Left ventricle myocardium inferior (tissue), 1 donor: ENCODE measurements at regions not wholly inside any gene's neighbourhood (a gene's known extent, or its start where the extent isn't known, plus 50 kb on each side); places are given as distances from the start of the nearest gene placed in this dataset.

Experiments used
- DNase-seq: peaks from one replicate; pipeline ENCODE4 v3.0.0-alpha.2; 2020
- H3K27ac ChIP-seq: fragments of 200-600 bp; replicated peaks from 2 replicates; pipeline ENCODE4 v1.8.0; 2021
- H3K27me3 ChIP-seq: fragments of 200-600 bp; 2 replicates; pipeline ENCODE4 v1.8.0; 2021; ENCODE audit warnings: low read depth
- H3K36me3 ChIP-seq: fragments of 200-600 bp; 2 replicates; pipeline ENCODE4 v1.8.0; 2021
- H3K4me1 ChIP-seq: fragments of 200-600 bp; 2 replicates; pipeline ENCODE4 v1.8.0; 2021
- H3K4me3 ChIP-seq: fragments of 200-600 bp; 2 replicates; pipeline ENCODE4 v1.8.0; 2021; ENCODE audit warnings: mild to moderate bottlenecking, moderate library complexity
- H3K9me3 ChIP-seq: fragments of 200-600 bp; replicated peaks from 2 replicates; pipeline ENCODE4 v1.8.0; 2021
- CTCF ChIP-seq: fragments of 200-600 bp; IDR thresholded peaks from 2 replicates; pipeline ENCODE4 v1.8.0; 2021; ENCODE audit warnings: antibody characterized with exemption, mild to moderate bottlenecking, borderline replicate concordance
- intact Hi-C: fragments of 100-400 bp; cut with micrococcal nuclease; formaldehyde crosslinking; loops from one replicate; pipeline ENCODE4 v1.11.0; 2022
- donor health status: DM: no; HTN: yes; CAD: no; lungs with severe emphysema.

- H3K36me3 ChIP-seq: no peaks in the 10 kb centered on the region
- no peak for DNase-seq
- no peak overlapping the region for H3K4me3 ChIP-seq
- intact Hi-C loops: no loop called here
- H3K9me3 ChIP-seq: no peaks in the 10 kb centered on the region
- peaks cover 31% of the 10 kb centered on the region for H3K4me1 ChIP-seq
- no peaks in the 10 kb centered on the region for H3K27me3 ChIP-seq
- H3K27ac ChIP-seq: no peak overlapping the region
- no peak for TF ChIP-seq CTCF
Observed at GRCh38 chr2:37795938-37796337, 124.5 kb upstream of the CDC42EP3 start.

DNA sequence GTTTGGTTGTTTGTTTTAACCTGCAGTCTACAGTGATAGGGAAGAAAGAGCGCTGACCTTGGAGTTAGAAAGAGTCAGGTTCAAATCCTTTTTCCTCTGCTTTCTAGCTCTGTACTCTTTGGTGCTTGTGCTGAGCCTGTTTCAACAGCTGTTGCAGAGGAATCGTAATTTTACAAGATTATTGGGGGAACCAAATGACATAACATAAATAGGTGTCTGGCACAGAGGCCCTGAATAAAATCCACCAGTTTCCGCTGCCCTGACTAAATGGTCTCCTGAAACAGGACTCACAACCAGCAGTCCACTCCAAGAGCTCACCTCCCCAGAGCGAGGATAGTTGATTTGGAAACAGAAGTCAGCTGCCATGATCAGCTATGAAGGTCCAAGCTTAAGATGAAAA lies 125.0 kb upstream of the CDC42EP3 start:
- H3K9me3 ChIP-seq: no peaks in the 10 kb centered on the region
- no peak for TF ChIP-seq CTCF
- no peaks in the 10 kb centered on the region for H3K36me3 ChIP-seq
- H3K27ac ChIP-seq: no peak overlapping the region
- peaks cover 31% of the 10 kb centered on the region for H3K4me1 ChIP-seq
- intact Hi-C loops: no loop called here
- no peak overlapping the region for H3K4me3 ChIP-seq
- no peaks in the 10 kb centered on the region for H3K27me3 ChIP-seq
- DNase-seq: no peak

DNA sequence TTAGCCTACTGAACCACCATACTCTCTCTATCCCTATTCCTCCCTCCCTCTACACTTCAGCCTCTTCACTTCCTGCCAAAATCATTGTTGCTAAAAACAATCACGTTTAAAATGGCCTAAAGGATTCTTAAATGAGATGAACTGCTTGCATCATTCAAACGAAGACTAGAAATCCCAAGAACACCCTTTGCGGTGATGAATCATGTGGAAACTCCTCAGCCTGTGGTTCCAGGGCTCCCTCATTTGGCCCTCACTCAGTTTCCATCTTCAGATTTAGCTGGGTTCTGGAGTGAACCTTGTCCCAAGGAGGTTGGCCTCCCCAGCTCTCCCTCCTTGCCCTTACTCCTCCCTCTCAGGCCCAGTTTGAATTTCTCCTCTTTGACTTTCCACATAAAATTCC lies 125.6 kb upstream of the CDC42EP3 start:
- Histone ChIP-seq H3K4me3 (no peak overlapping the region), H3K9me3 (no peaks in the 10 kb centered on the region), H3K4me1 (peaks cover 30% of the 10 kb centered on the region), H3K27ac (no peak overlapping the region), H3K36me3 (no peaks in the 10 kb centered on the region), H3K27me3 (no peaks in the 10 kb centered on the region)
- no peak for TF ChIP-seq CTCF
- intact Hi-C loops: no loop called here
- no peak for DNase-seq

DNA sequence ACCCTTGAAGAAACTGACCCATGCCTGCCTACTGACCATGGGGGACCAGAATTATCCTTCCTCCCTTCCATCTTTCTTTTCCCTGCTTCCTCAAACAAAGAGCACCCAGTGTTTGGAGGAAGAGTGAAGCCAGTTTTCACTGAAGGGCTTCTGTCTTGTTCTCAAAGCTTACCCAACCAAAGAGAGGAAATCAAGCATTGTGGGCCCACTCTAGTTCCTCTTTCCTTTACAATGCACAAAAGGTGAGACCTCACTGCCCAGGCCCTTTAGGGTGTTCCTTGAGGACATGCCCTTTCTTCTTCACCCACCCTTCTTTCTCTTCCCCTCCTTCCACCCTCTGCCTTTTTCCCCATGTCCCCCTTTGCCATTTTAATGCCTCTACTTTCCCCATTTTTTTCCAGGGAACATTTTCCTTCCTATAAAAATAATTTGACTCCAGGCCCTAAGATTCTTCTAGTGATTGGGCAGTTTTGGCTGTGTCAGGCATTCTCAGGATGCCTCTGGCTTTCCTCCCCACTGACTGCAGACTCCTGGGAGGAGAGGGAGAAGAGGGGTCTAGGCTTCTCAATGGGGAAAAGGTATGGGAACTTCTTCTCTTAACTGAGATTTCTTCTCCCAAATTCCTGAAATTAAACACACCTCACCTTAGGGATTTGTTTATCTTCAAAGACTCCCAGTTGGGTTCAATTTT lies 126.6 kb upstream of the RMDN2 start:
- H3K27me3 ChIP-seq: no peaks in the 10 kb centered on the region
- no peaks in the 10 kb centered on the region for H3K9me3 ChIP-seq
- DNase-seq: no peak
- no peaks in the 10 kb centered on the region for H3K36me3 ChIP-seq
- H3K27ac ChIP-seq: no peak overlapping the region
- no peak overlapping the region for H3K4me3 ChIP-seq
- no peak for TF ChIP-seq CTCF
- peaks cover 23% of the 10 kb centered on the region for H3K4me1 ChIP-seq
- intact Hi-C loops: no loop called here

DNA sequence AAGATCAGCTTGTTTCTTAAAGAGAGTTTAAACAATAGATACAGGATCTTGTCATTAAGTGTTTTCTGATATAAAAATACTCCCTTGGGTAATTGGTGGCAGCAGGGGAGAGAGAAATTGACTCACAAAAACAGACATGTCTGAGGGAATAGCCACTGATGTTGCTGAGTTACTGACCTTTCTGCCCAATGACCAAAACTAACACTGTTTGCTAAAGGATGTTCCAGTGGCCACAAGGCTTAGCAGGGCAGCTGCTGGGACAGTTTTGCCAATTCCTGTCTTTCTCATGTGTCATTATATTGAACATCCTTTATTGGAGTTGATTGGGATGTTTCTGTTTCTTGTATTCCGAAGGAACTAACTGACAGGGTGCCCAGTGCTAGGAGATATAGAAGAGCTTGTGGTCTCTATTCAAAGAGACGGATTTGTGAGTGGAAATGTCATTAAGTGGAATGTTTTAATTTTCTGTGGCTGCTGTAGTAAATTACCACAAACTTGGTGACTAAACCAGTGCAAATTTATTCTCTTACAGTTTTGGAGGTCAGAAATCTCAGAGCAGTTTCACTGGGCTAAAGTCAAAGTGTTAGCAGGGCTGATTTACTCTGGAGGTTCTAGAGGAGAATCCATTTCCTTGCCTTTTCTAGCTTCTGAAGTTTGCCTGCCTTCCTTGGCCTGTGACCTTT lies 124.8 kb upstream of the RMDN2 start:
- intact Hi-C loops: no loop called here

More for the DNA sequence above, 124.8 kb upstream of the RMDN2 start:
- no peak overlapping the region for H3K27ac ChIP-seq
- H3K4me3 ChIP-seq: no peak overlapping the region
- DNase-seq: no peak
- no peak for TF ChIP-seq CTCF
- H3K27me3 ChIP-seq: no peaks in the 10 kb centered on the region
- H3K4me1 ChIP-seq: peaks cover 7% of the 10 kb centered on the region
- H3K9me3 ChIP-seq: no peaks in the 10 kb centered on the region
- H3K36me3 ChIP-seq: no peaks in the 10 kb centered on the region
